Choroid plexus epithelial cell (primary cell): ENCODE measurements at regions not wholly inside any gene's neighbourhood (a gene's known extent, or its start where the extent isn't known, plus 50 kb on each side); places are given as distances from the start of the nearest gene placed in this dataset.

ENCODE experiments used
- DNase-seq: peaks from one replicate; pipeline ENCODE4 v3.0.0-alpha.2; 2010; ENCODE audit warnings: low read depth
- H3K4me3 ChIP-seq: 2 replicates; pipeline ENCODE4 v1.5.1; 2011; ENCODE audit warnings: low read depth, mild to moderate bottlenecking, control low read depth, low read length, moderate library complexity
- TF ChIP-seq, protein P1 (sequence below): conservative IDR thresholded peaks from 2 replicates; pipeline ENCODE4 v1.5.1; 2011; ENCODE audit warnings: low read depth, mild to moderate bottlenecking, control low read depth, inconsistent platforms, low read length, moderate library complexity

DNA sequence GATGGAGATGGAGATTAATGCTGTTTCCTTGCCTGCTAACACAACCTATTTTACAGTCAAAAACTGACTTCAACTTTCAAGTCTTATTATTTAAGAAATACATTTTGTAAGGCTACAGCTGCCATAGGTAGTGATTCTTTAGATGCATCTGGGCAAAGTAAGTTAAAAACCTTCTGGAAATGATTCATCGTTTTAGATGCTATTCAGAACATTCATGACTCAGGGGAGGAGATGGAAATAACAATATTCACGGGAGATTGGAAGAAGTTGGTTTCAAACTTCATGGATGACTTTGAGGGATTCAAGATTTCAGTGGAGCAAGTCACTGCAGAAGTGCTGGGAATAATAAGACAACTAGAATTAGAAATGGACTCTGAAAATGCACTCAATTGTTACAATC lies 174.9 kb upstream of the GGTLC1 start:
- DNase-seq: peak; percentile 14
- TF ChIP-seq, protein P1, sequence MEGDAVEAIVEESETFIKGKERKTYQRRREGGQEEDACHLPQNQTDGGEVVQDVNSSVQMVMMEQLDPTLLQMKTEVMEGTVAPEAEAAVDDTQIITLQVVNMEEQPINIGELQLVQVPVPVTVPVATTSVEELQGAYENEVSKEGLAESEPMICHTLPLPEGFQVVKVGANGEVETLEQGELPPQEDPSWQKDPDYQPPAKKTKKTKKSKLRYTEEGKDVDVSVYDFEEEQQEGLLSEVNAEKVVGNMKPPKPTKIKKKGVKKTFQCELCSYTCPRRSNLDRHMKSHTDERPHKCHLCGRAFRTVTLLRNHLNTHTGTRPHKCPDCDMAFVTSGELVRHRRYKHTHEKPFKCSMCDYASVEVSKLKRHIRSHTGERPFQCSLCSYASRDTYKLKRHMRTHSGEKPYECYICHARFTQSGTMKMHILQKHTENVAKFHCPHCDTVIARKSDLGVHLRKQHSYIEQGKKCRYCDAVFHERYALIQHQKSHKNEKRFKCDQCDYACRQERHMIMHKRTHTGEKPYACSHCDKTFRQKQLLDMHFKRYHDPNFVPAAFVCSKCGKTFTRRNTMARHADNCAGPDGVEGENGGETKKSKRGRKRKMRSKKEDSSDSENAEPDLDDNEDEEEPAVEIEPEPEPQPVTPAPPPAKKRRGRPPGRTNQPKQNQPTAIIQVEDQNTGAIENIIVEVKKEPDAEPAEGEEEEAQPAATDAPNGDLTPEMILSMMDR: no peak
- H3K4me3 ChIP-seq: no peak overlapping the region

- no peak overlapping the region for H3K4me3 ChIP-seq
- TF ChIP-seq, protein P1: peak; percentile 100
- peak; percentile 87 for DNase-seq
Observed at GRCh38 chr20:24160563-24161281, 172.1 kb upstream of the GGTLC1 start.

DNA sequence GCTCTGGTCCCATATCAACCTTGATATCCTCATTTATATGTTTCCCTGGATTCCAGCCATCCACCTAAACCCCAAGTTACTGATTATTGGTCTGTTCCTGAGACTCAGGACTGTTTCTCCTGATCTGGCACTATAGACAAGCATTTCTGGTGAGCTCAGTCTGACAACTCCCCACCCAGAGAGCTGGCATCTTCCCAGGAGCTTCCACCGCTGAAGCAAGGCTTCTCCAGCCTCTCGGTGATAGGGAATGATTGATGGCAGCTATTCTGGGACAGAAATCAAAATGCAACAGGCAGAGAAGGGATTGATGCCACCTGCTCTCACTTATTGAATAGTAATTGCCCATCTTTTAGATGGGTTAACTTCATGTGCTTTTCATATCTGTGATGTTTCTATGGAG lies 169.7 kb upstream of the GGTLC1 start:
- DNase-seq: no peak
- H3K4me3 ChIP-seq: no peak overlapping the region
- TF ChIP-seq, protein P1: no peak

- DNase-seq: no peak
- TF ChIP-seq, protein P1: no peak
- H3K4me3 ChIP-seq: no peak overlapping the region
Observed at GRCh38 chr20:24157213-24157612, 168.6 kb upstream of the GGTLC1 start.

DNA sequence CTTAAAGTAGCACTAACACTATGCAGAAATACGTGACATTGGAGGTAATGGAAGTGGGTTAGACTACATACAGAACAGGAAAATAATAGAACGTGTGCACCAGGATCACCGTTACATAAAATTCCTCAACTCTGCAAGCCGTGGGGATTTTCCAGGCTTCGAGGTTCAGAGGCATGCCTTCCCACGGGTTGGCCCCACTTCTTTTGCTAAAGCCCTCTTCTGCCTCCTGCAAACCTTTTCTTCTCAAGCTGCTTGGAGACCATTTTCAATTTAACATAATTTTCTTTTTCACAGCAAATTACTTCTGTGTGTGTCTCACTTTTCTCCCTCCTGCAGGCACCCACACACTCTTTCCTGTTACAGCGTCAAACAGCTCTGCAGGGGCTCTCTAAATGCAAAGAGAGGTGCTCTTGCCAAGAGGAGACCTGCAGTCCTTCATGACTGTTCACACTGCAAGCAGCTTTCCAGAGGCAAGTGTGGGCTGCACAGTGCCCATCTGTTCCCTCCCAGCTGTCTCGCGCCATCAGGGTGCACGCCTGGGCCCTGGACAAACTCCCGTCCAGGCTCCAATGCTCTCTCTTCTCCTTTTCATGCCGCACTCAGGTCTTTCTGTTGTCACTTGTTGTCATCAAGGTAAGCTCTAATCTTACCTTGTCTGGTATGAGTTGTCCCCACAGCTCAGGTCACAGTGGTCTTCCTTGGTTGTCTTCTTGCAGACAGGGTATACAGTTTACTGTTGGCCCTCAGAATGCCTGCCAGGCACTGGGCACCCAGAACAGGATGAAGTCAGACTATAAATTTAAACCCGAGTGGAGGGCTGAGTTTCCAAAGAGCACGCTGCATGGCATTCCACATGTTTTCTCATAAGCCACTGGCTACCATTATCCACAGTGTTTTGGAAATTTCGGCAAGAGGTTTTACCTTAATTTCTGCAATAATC lies 164.8 kb upstream of the GGTLC1 start:
- TF ChIP-seq, protein P1: no peak
- H3K4me3 ChIP-seq: no peak overlapping the region
- no peak for DNase-seq

DNA sequence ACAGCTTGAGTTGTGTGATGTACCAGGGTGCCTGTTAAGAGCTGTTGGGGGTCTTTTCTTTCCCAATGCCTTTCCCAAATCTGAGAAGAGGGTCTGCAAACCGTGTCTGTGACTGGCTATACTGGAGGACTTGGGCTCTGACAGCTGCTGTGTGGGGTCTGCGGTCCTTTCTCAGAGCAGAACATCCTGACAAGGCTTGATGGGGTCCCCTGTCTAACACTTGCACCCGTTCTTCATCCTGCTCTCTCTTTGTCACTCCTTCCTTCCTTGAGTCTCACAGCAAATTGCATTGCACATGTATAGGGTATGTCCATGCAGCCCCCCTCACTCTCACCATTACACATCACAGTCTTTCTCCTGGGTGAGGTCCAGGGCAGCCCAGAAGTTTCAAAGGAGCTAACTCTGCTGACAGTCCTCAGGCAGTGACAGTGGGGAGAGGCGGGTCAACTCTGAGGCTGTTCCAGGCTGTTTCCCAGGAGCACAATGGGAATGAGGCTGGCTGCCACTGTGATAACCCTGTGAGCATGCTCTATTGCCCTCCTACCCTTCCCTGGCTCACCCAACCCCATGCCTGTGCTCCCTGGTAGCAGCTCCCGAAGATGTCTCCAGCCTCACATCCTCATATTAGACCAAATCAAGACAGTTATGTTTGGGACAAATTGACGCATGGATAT lies 163.2 kb upstream of the GGTLC1 start:
- TF ChIP-seq, protein P1: no peak

More for the DNA sequence above, 163.2 kb upstream of the GGTLC1 start:
- DNase-seq: no peak
- H3K4me3 ChIP-seq: no peak overlapping the region
